Colonic mucosa (tissue), 4 donors: ENCODE measurements at regions not wholly inside any gene's neighbourhood (a gene's known extent, or its start where the extent isn't known, plus 50 kb on each side); places are given as distances from the start of the nearest gene placed in this dataset.
"Not testable (repeated sequence)": the region's sequence is repeated elsewhere in the genome, so short reads cannot be mapped to it uniquely, and the experiment has no call there.

Experiments
- DNase-seq: peaks from one replicate; pipeline ENCODE4 v3.0.0-alpha.2; 2020
- H3K27ac ChIP-seq: fragments of 200-600 bp; one replicate; pipeline ENCODE4 v1.8.0; 2021
- H3K27me3 ChIP-seq: fragments of 200-600 bp; one replicate; pipeline ENCODE4 v1.8.0; 2021
- H3K36me3 ChIP-seq: fragments of 200-600 bp; one replicate; pipeline ENCODE4 v1.8.0; 2021
- H3K4me1 ChIP-seq: fragments of 200-600 bp; one replicate; pipeline ENCODE4 v1.8.0; 2021; ENCODE audit warnings: mild to moderate bottlenecking
- H3K4me3 ChIP-seq: fragments of 200-600 bp; one replicate; pipeline ENCODE4 v1.8.0; 2021
- H3K9ac ChIP-seq, 2 donors: one replicate each; pipeline ENCODE4 v1.7.0; 2013; ENCODE audit warnings: control low read depth in 2 of 2, low read depth in 2 of 2, low read length in 2 of 2
- H3K9me3 ChIP-seq: fragments of 200-600 bp; one replicate; pipeline ENCODE4 v1.8.0; 2021
- CTCF ChIP-seq: fragments of 200-600 bp; IDR thresholded peaks from one replicate; pipeline ENCODE4 v1.8.0; 2022; ENCODE audit warnings: antibody characterized with exemption, mild to moderate bottlenecking
- intact Hi-C: fragments of 100-400 bp; cut with DNase I; formaldehyde crosslinking; loops from one replicate; pipeline ENCODE4 v1.14.1; 2022
- donor health status: healthy.
- donor health status: DM: no; HTN: no; CAD: no.
- donor health status: DM: no; HTN: no; CAD: no.

- no peaks in the 10 kb centered on the region for H3K4me1 ChIP-seq
- no peak for DNase-seq
- intact Hi-C loops, result loop anchor here (10.0 kb wide), 1 partner anchor 546 kb away; no protein-coding TSS in a partner anchor
- no peak for TF ChIP-seq CTCF
- H3K9ac ChIP-seq, result peak overlapping the region in 1 of 2 donors; percentile 35
- no peaks in the 10 kb centered on the region for H3K27me3 ChIP-seq
- H3K9me3 ChIP-seq, result no peaks in the 10 kb centered on the region
- H3K4me3 ChIP-seq, result no peak overlapping the region
- no peak overlapping the region for H3K27ac ChIP-seq
- no peaks in the 10 kb centered on the region for H3K36me3 ChIP-seq
Observed at GRCh38 chr4:123651066-123651465, 254.5 kb downstream of the SPRY1 start.

- H3K36me3 ChIP-seq, result no peaks in the 10 kb centered on the region
- no peak for TF ChIP-seq CTCF
- no peaks in the 10 kb centered on the region for H3K4me1 ChIP-seq
- H3K9me3 ChIP-seq, result no peaks in the 10 kb centered on the region
- DNase-seq, result no peak
- H3K27ac ChIP-seq, result no peak overlapping the region
- peak overlapping the region in 1 of 2 donors; percentile 35 for H3K9ac ChIP-seq
- no peak overlapping the region for H3K4me3 ChIP-seq
- intact Hi-C loops, result loop anchor here (10.0 kb wide), 1 partner anchor 547 kb away; no protein-coding TSS in a partner anchor
- no peaks in the 10 kb centered on the region for H3K27me3 ChIP-seq
Observed at GRCh38 chr4:123651536-123652180, 255.1 kb downstream of the SPRY1 start.

- H3K4me1 ChIP-seq, result no peaks in the 10 kb centered on the region
- DNase-seq, result no peak
- no peak overlapping the region for H3K27ac ChIP-seq
- intact Hi-C loops, result loop anchor here (10.0 kb wide), 1 partner anchor 548 kb away; no protein-coding TSS in a partner anchor
- H3K36me3 ChIP-seq, result no peaks in the 10 kb centered on the region
- no peak for TF ChIP-seq CTCF
- H3K9me3 ChIP-seq, result no peaks in the 10 kb centered on the region
- no peaks in the 10 kb centered on the region for H3K27me3 ChIP-seq
- H3K4me3 ChIP-seq, result no peak overlapping the region
- H3K9ac ChIP-seq, result no peak overlapping the region
Observed at GRCh38 chr4:123652476-123652875, 255.9 kb downstream of the SPRY1 start.

GRCh38 chr4:123653236-123653635 is 256.6 kb downstream of the SPRY1 start:
- intact Hi-C loops, result loop anchor here (10.0 kb wide), 1 partner anchor 548 kb away; no protein-coding TSS in a partner anchor
- Histone ChIP-seq H3K36me3 (no peaks in the 10 kb centered on the region), H3K27ac (no peak overlapping the region), H3K4me1 (no peaks in the 10 kb centered on the region), H3K4me3 (no peak overlapping the region), H3K27me3 (no peaks in the 10 kb centered on the region), H3K9ac (no peak overlapping the region), H3K9me3 (no peaks in the 10 kb centered on the region)
- DNase-seq, result no peak
- no peak for TF ChIP-seq CTCF

GRCh38 chr4:123656746-123657294 is 260.2 kb downstream of the SPRY1 start:
- H3K36me3 ChIP-seq, H3K27me3 ChIP-seq, H3K9ac ChIP-seq, H3K27ac ChIP-seq, H3K4me1 ChIP-seq, H3K9me3 ChIP-seq, DNase-seq, H3K4me3 ChIP-seq: not testable (repeated sequence)
- intact Hi-C loops, result loop anchor here (5.0 to 10.0 kb wide), 2 partner anchors 255 to 552 kb away; no protein-coding TSS in a partner anchor

- H3K36me3 ChIP-seq, H3K27me3 ChIP-seq, DNase-seq, H3K4me1 ChIP-seq, H3K4me3 ChIP-seq, H3K9ac ChIP-seq, H3K27ac ChIP-seq, H3K9me3 ChIP-seq: not testable (repeated sequence)
- intact Hi-C loops, result loop anchor here (5.0 to 10.0 kb wide), 2 partner anchors 255 to 553 kb away; no protein-coding TSS in a partner anchor
Observed at GRCh38 chr4:123657606-123658005, 261.0 kb downstream of the SPRY1 start.
